ENCODE measurements at regions not wholly inside any gene's neighbourhood (a gene's known extent, or its start where the extent isn't known, plus 50 kb on each side); places are given as distances from the start of the nearest gene placed in this dataset.

DNA sequence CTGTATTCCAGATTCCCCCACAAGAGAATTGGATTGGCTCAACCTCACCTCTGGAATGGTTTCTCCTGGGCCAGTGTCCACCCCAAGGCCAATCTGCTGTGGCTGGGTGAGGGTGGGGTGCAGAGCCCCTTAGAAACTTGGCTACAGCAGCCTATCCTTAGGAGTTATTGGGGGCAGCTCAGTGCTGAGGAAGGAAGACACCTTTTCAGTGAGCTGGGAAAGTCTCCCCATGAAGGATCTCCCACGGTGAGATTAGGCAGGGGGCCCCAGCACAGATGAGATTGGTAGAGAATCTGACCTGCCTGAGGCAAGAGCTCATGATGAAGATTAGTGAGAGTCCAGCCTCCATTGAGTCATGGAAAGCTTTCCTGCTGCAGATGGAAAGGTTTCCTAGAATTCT, 78.4 kb downstream of the CCDC185 start:
- H3K4me1 ChIP-seq (ENCODE audit: control insufficient read depth, extremely low read depth, insufficient read depth, low read length): no peaks in the 10 kb centered on the region
- no peak for DNase-seq (ENCODE audit: low read depth in 2 of 2)
- no peaks in the 10 kb centered on the region for H4K20me1 ChIP-seq (ENCODE audit: control insufficient read depth, extremely low read depth, insufficient read depth, low read length)
- no peak overlapping the region for H3K27ac ChIP-seq (ENCODE audit: insufficient read depth, low read length)
- peaks cover 9% of the 10 kb centered on the region for H3K27me3 ChIP-seq (ENCODE audit: control insufficient read depth, insufficient read depth, low read length)
- no peak overlapping the region for H2AFZ ChIP-seq (ENCODE audit: low read length)
- TF ChIP-seq, protein P1, sequence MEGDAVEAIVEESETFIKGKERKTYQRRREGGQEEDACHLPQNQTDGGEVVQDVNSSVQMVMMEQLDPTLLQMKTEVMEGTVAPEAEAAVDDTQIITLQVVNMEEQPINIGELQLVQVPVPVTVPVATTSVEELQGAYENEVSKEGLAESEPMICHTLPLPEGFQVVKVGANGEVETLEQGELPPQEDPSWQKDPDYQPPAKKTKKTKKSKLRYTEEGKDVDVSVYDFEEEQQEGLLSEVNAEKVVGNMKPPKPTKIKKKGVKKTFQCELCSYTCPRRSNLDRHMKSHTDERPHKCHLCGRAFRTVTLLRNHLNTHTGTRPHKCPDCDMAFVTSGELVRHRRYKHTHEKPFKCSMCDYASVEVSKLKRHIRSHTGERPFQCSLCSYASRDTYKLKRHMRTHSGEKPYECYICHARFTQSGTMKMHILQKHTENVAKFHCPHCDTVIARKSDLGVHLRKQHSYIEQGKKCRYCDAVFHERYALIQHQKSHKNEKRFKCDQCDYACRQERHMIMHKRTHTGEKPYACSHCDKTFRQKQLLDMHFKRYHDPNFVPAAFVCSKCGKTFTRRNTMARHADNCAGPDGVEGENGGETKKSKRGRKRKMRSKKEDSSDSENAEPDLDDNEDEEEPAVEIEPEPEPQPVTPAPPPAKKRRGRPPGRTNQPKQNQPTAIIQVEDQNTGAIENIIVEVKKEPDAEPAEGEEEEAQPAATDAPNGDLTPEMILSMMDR (conservative IDR thresholded peaks at IDR 0.05 in 1 of 2, IDR thresholded peaks at IDR 0.05 in 1 of 2; ENCODE audit: low read depth in 1 of 2, low read length in 2 of 2): no peak
- no peak for TF ChIP-seq EZH2 (IDR thresholded peaks at IDR 0.05; ENCODE audit: low read length, missing control alignments)
- no peaks in the 10 kb centered on the region for H3K79me2 ChIP-seq (ENCODE audit: control insufficient read depth, insufficient read depth, low read length)
- no peaks in the 10 kb centered on the region for H3K9me3 ChIP-seq (ENCODE audit: control insufficient read depth, insufficient read depth, low read depth, low read length)
- no peak overlapping the region for H3K4me3 ChIP-seq (replicated peaks in 1 of 4; ENCODE audit: control extremely low read depth in 1 of 4, insufficient read depth in 1 of 4, low read depth in 3 of 4, low read length in 4 of 4)
- H3K4me2 ChIP-seq (ENCODE audit: extremely low read depth, insufficient read depth, low read length): no peak overlapping the region
- no peaks in the 10 kb centered on the region for H3K36me3 ChIP-seq (ENCODE audit: control insufficient read depth, insufficient read depth, low read length)
- H3K9ac ChIP-seq (ENCODE audit: insufficient read depth, low read length): no peak overlapping the region

DNA sequence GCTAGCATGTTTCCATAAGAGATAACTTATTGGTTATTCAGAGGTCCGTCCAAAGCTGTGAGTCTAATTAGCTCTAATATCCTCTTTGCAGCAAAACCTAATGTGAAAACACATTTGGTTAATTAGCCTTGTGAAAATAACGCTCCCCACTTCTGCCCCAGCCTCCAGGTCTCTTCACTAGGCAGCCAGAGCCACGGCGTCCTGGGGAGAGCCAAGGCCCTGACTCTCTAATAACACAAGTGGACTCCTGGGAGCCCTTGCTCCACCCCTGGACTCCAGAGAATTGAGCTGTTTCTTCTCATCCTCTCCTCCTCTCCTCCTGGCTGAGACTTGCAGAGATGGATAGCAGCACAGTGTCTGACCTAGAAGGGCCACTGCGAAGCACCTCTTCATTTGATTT, 78.8 kb downstream of the CCDC185 start:
- H4K20me1 ChIP-seq (ENCODE audit: control insufficient read depth, extremely low read depth, insufficient read depth, low read length): no peaks in the 10 kb centered on the region
- DNase-seq (ENCODE audit: low read depth in 2 of 2): no peak
- H3K4me1 ChIP-seq (ENCODE audit: control insufficient read depth, extremely low read depth, insufficient read depth, low read length): no peaks in the 10 kb centered on the region
- H2AFZ ChIP-seq (ENCODE audit: low read length): no peak overlapping the region
- no peak overlapping the region for H3K27ac ChIP-seq (ENCODE audit: insufficient read depth, low read length)
- no peak overlapping the region for H3K9ac ChIP-seq (ENCODE audit: insufficient read depth, low read length)
- H3K36me3 ChIP-seq (ENCODE audit: control insufficient read depth, insufficient read depth, low read length): no peaks in the 10 kb centered on the region
- H3K27me3 ChIP-seq (ENCODE audit: control insufficient read depth, insufficient read depth, low read length): peaks cover 8% of the 10 kb centered on the region
- H3K4me2 ChIP-seq (ENCODE audit: extremely low read depth, insufficient read depth, low read length): no peak overlapping the region
- H3K4me3 ChIP-seq (replicated peaks in 1 of 4; ENCODE audit: control extremely low read depth in 1 of 4, insufficient read depth in 1 of 4, low read depth in 3 of 4, low read length in 4 of 4): no peak overlapping the region
- H3K9me3 ChIP-seq (ENCODE audit: control insufficient read depth, insufficient read depth, low read depth, low read length): no peaks in the 10 kb centered on the region
- no peaks in the 10 kb centered on the region for H3K79me2 ChIP-seq (ENCODE audit: control insufficient read depth, insufficient read depth, low read length)
- no peak for TF ChIP-seq EZH2 (IDR thresholded peaks at IDR 0.05; ENCODE audit: low read length, missing control alignments)
- TF ChIP-seq, protein P1 (conservative IDR thresholded peaks at IDR 0.05 in 1 of 2, IDR thresholded peaks at IDR 0.05 in 1 of 2; ENCODE audit: low read depth in 1 of 2, low read length in 2 of 2): no peak

DNA sequence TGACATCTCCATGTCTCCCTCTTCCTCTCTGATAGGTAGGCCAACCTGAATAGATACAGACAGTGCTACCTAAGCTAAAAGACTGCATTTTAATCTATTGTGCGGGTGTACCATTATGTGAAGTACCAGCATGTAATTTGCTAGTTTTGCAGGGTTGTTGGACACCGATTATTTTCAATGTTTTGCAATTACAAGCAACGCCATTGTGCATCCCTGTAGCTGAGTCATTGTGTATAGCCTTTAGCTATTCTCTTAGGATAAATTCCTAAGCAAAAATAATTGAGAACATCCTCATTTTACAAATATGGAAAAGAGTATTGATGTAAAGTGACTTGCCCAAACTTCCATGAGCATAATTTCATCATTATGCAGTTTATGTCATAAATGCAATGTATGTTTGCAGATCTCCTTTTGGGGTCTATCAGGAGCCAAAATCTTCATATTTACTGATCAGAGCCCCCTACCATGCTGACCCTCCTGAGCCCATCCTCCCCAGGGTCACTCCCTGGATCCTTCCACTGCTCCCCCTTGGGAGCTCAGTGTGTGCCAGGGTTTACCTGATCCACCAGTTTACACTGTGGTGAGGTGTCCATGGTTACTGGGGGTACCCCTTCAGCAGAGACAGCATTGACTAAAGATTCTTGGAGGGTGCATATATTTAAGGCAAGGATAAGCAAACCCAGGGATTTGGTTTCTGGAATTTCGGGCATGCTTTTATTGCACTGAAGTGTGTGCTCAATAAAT, 80.6 kb downstream of the CCDC185 start:
- no peak for DNase-seq (ENCODE audit: low read depth in 2 of 2)
- TF ChIP-seq, protein P1 (conservative IDR thresholded peaks at IDR 0.05 in 1 of 2, IDR thresholded peaks at IDR 0.05 in 1 of 2; ENCODE audit: low read depth in 1 of 2, low read length in 2 of 2): no peak
- no peak for TF ChIP-seq EZH2 (IDR thresholded peaks at IDR 0.05; ENCODE audit: low read length, missing control alignments)
- Histone ChIP-seq H3K27me3 (ENCODE audit: control insufficient read depth, insufficient read depth, low read length) (peaks cover 5% of the 10 kb centered on the region), H3K4me2 (ENCODE audit: extremely low read depth, insufficient read depth, low read length) (no peak overlapping the region), H3K9ac (ENCODE audit: insufficient read depth, low read length) (no peak overlapping the region), H3K36me3 (ENCODE audit: control insufficient read depth, insufficient read depth, low read length) (no peaks in the 10 kb centered on the region), H3K4me3 (replicated peaks in 1 of 4; ENCODE audit: control extremely low read depth in 1 of 4, insufficient read depth in 1 of 4, low read depth in 3 of 4, low read length in 4 of 4) (no peak overlapping the region), H3K9me3 (ENCODE audit: control insufficient read depth, insufficient read depth, low read depth, low read length) (no peaks in the 10 kb centered on the region), H3K4me1 (ENCODE audit: control insufficient read depth, extremely low read depth, insufficient read depth, low read length) (no peaks in the 10 kb centered on the region), H3K79me2 (ENCODE audit: control insufficient read depth, insufficient read depth, low read length) (no peaks in the 10 kb centered on the region), H3K27ac (ENCODE audit: insufficient read depth, low read length) (no peak overlapping the region), H4K20me1 (ENCODE audit: control insufficient read depth, extremely low read depth, insufficient read depth, low read length) (no peaks in the 10 kb centered on the region), H2AFZ (ENCODE audit: low read length) (no peak overlapping the region)

Measured in fibroblast of lung (primary cell).